ENCODE measurements at regions not wholly inside any gene's neighbourhood (a gene's known extent, or its start where the extent isn't known, plus 50 kb on each side); places are given as distances from the start of the nearest gene placed in this dataset.

GRCh38 chr6:113644861-113645575 lies 212.1 kb upstream of the MARCKS start:
- Histone ChIP-seq H3K4me3 (ENCODE audit: low read length) (no peak overlapping the region), H3K4me1 (ENCODE audit: insufficient read depth, low read length) (peaks cover 24% of the 10 kb centered on the region), H3K27me3 (ENCODE audit: insufficient read depth, low read length) (no peaks in the 10 kb centered on the region), H3K9me3 (ENCODE audit: low read depth, low read length) (no peaks in the 10 kb centered on the region)

- Histone ChIP-seq H3K27me3 (ENCODE audit: insufficient read depth, low read length) (no peaks in the 10 kb centered on the region), H3K9me3 (ENCODE audit: low read depth, low read length) (no peaks in the 10 kb centered on the region), H3K4me1 (ENCODE audit: insufficient read depth, low read length) (peaks cover 24% of the 10 kb centered on the region), H3K4me3 (ENCODE audit: low read length) (no peak overlapping the region)
Measured at GRCh38 chr6:113645576-113645970, 211.6 kb upstream of the MARCKS start.

- no peaks in the 10 kb centered on the region for H3K9me3 ChIP-seq (ENCODE audit: low read depth, low read length)
- peaks cover 24% of the 10 kb centered on the region for H3K4me1 ChIP-seq (ENCODE audit: insufficient read depth, low read length)
- H3K27me3 ChIP-seq (ENCODE audit: insufficient read depth, low read length) = no peaks in the 10 kb centered on the region
- H3K4me3 ChIP-seq (ENCODE audit: low read length) = no peak overlapping the region
Measured at GRCh38 chr6:113645986-113646385, 211.2 kb upstream of the MARCKS start.

- Histone ChIP-seq H3K4me1 (ENCODE audit: insufficient read depth, low read length) (peaks cover 28% of the 10 kb centered on the region), H3K27me3 (ENCODE audit: insufficient read depth, low read length) (no peaks in the 10 kb centered on the region), H3K4me3 (ENCODE audit: low read length) (no peak overlapping the region), H3K9me3 (ENCODE audit: low read depth, low read length) (no peaks in the 10 kb centered on the region)
Measured at GRCh38 chr6:113646701-113647100, 210.4 kb upstream of the MARCKS start.

- peaks cover 27% of the 10 kb centered on the region for H3K4me1 ChIP-seq (ENCODE audit: insufficient read depth, low read length)
- H3K9me3 ChIP-seq (ENCODE audit: low read depth, low read length) = no peaks in the 10 kb centered on the region
- H3K27me3 ChIP-seq (ENCODE audit: insufficient read depth, low read length) = no peaks in the 10 kb centered on the region
- no peak overlapping the region for H3K4me3 ChIP-seq (ENCODE audit: low read length)
Measured at GRCh38 chr6:113647143-113647889, 209.8 kb upstream of the MARCKS start.

GRCh38 chr6:113648698-113649097 lies 208.4 kb upstream of the MARCKS start:
- Histone ChIP-seq H3K27me3 (ENCODE audit: insufficient read depth, low read length) (no peaks in the 10 kb centered on the region), H3K4me1 (ENCODE audit: insufficient read depth, low read length) (peaks cover 31% of the 10 kb centered on the region), H3K9me3 (ENCODE audit: low read depth, low read length) (no peaks in the 10 kb centered on the region), H3K4me3 (ENCODE audit: low read length) (no peak overlapping the region)

GRCh38 chr6:113649276-113649675 lies 207.9 kb upstream of the MARCKS start:
- Histone ChIP-seq H3K4me1 (ENCODE audit: insufficient read depth, low read length) (peaks cover 31% of the 10 kb centered on the region), H3K27me3 (ENCODE audit: insufficient read depth, low read length) (no peaks in the 10 kb centered on the region), H3K9me3 (ENCODE audit: low read depth, low read length) (no peaks in the 10 kb centered on the region), H3K4me3 (ENCODE audit: low read length) (no peak overlapping the region)

- H3K4me1 ChIP-seq (ENCODE audit: insufficient read depth, low read length) = peaks cover 25% of the 10 kb centered on the region
- no peaks in the 10 kb centered on the region for H3K27me3 ChIP-seq (ENCODE audit: insufficient read depth, low read length)
- H3K9me3 ChIP-seq (ENCODE audit: low read depth, low read length) = no peaks in the 10 kb centered on the region
- H3K4me3 ChIP-seq (ENCODE audit: low read length) = no peak overlapping the region
Measured at GRCh38 chr6:113649880-113650609, 207.1 kb upstream of the MARCKS start.

GRCh38 chr6:113650610-113650979 lies 206.6 kb upstream of the MARCKS start:
- Histone ChIP-seq H3K4me3 (ENCODE audit: low read length) (no peak overlapping the region), H3K4me1 (ENCODE audit: insufficient read depth, low read length) (peaks cover 25% of the 10 kb centered on the region), H3K27me3 (ENCODE audit: insufficient read depth, low read length) (no peaks in the 10 kb centered on the region), H3K9me3 (ENCODE audit: low read depth, low read length) (no peaks in the 10 kb centered on the region)

- no peaks in the 10 kb centered on the region for H3K9me3 ChIP-seq (ENCODE audit: low read depth, low read length)
- no peaks in the 10 kb centered on the region for H3K27me3 ChIP-seq (ENCODE audit: insufficient read depth, low read length)
- H3K4me1 ChIP-seq (ENCODE audit: insufficient read depth, low read length) = peaks cover 25% of the 10 kb centered on the region
- no peak overlapping the region for H3K4me3 ChIP-seq (ENCODE audit: low read length)
Measured at GRCh38 chr6:113651120-113651519, 206.0 kb upstream of the MARCKS start.

- Histone ChIP-seq H3K4me1 (ENCODE audit: insufficient read depth, low read length) (peaks cover 25% of the 10 kb centered on the region), H3K4me3 (ENCODE audit: low read length) (no peak overlapping the region), H3K9me3 (ENCODE audit: low read depth, low read length) (no peaks in the 10 kb centered on the region), H3K27me3 (ENCODE audit: insufficient read depth, low read length) (no peaks in the 10 kb centered on the region)
Measured at GRCh38 chr6:113651920-113652319, 205.2 kb upstream of the MARCKS start.

- H3K27me3 ChIP-seq (ENCODE audit: insufficient read depth, low read length) = no peaks in the 10 kb centered on the region
- H3K9me3 ChIP-seq (ENCODE audit: low read depth, low read length) = no peaks in the 10 kb centered on the region
- H3K4me3 ChIP-seq (ENCODE audit: low read length) = no peak overlapping the region
Measured at GRCh38 chr6:113653275-113653674, 203.9 kb upstream of the MARCKS start.

GRCh38 chr6:113654396-113654795 lies 202.7 kb upstream of the MARCKS start:
- Histone ChIP-seq H3K9me3 (ENCODE audit: low read depth, low read length) (no peaks in the 10 kb centered on the region), H3K27me3 (ENCODE audit: insufficient read depth, low read length) (no peaks in the 10 kb centered on the region), H3K4me3 (ENCODE audit: low read length) (no peak overlapping the region), H3K4me1 (ENCODE audit: insufficient read depth, low read length) (peaks cover 15% of the 10 kb centered on the region)

More at GRCh38 chr6:113653275-113653674, 203.9 kb upstream of the MARCKS start:
- H3K4me1 ChIP-seq (ENCODE audit: insufficient read depth, low read length) = peaks cover 20% of the 10 kb centered on the region

- Histone ChIP-seq H3K9me3 (ENCODE audit: low read depth, low read length) (no peaks in the 10 kb centered on the region), H3K4me3 (ENCODE audit: low read length) (no peak overlapping the region), H3K27me3 (ENCODE audit: insufficient read depth, low read length) (no peaks in the 10 kb centered on the region), H3K4me1 (ENCODE audit: insufficient read depth, low read length) (peaks cover 13% of the 10 kb centered on the region)
Measured at GRCh38 chr6:113655761-113656160, 201.4 kb upstream of the MARCKS start.

- Histone ChIP-seq H3K27me3 (ENCODE audit: insufficient read depth, low read length) (no peaks in the 10 kb centered on the region), H3K4me1 (ENCODE audit: insufficient read depth, low read length) (no peaks in the 10 kb centered on the region), H3K9me3 (ENCODE audit: low read depth, low read length) (no peaks in the 10 kb centered on the region), H3K4me3 (ENCODE audit: low read length) (no peak overlapping the region)
Measured at GRCh38 chr6:113659762-113660404, 197.3 kb upstream of the MARCKS start.
